Tibial nerve (tissue), 4 donors: ENCODE measurements at regions not wholly inside any gene's neighbourhood (a gene's known extent, or its start where the extent isn't known, plus 50 kb on each side); places are given as distances from the start of the nearest gene placed in this dataset.

Experiments used
- DNase-seq, 2 donors: peaks; one replicate each; pipeline ENCODE4 v3.0.0-alpha.2; 2019; ENCODE audit warnings: low spot score in 2 of 2
- H3K27ac ChIP-seq, 4 donors: fragments of 200-600 bp; sonication (generic) in 3 of 4; one replicate each; pipeline ENCODE4 v1.5.1; 2017 to 2019; ENCODE audit warnings: mild to moderate bottlenecking in 1 of 4
- H3K27me3 ChIP-seq, 2 donors: fragments of 200-600 bp; sonication (generic) in 1 of 2; one replicate each; pipeline versions ENCODE4 v1.5.1 to v1.6.0; 2017 to 2019
- H3K36me3 ChIP-seq, 3 donors: fragments of 200-600 bp; sonication (generic); one replicate each; pipeline ENCODE4 v1.5.1; 2018 to 2019
- H3K4me1 ChIP-seq, 4 donors: fragments of 200-600 bp; sonication (generic) in 3 of 4; one replicate each; pipeline ENCODE4 v1.5.1; 2017 to 2019
- H3K4me3 ChIP-seq, 4 donors: fragments of 200-600 bp; sonication (generic) in 3 of 4; one replicate each; pipeline ENCODE4 v1.5.1; 2017 to 2019; ENCODE audit warnings: mild to moderate bottlenecking in 1 of 4, moderate library complexity in 1 of 4
- H3K9me3 ChIP-seq, 4 donors: fragments of 200-600 bp; sonication (generic) in 3 of 4; one replicate each; pipeline ENCODE4 v1.5.1; 2017 to 2019
- EP300 ChIP-seq, 2 donors: sonication (generic); formaldehyde crosslinking; IDR thresholded peaks; one replicate each; pipeline ENCODE4 v1.6.1; 2017; ENCODE audit warnings: antibody characterized with exemption in 2 of 2, mild to moderate bottlenecking in 1 of 2
- POLR2A ChIP-seq, 2 donors: fragments of 450-650 bp; IDR thresholded peaks; one replicate each; pipeline ENCODE4 v1.6.1; 2017; ENCODE audit warnings: antibody characterized with exemption in 2 of 2, mild to moderate bottlenecking in 2 of 2, moderate library complexity in 2 of 2
- WGBS, 2 donors: methylation state at CpG; one replicate each; pipeline ENCODE4 v1.1.5; 2018; 5-methylcytosine and 5-hydroxymethylcytosine counted together
- TF ChIP-seq, protein P1 (sequence below), 5 experiments: fragments of 200-600 bp in 3 of 5; fragments of 450-650 bp in 2 of 5; sonication (generic) in 3 of 5; IDR thresholded peaks; one replicate each; pipeline ENCODE4 v1.5.1; 2016 to 2019; ENCODE audit warnings: antibody characterized with exemption in 5 of 5, mild to moderate bottlenecking in 3 of 5, moderate library complexity in 2 of 5

DNA sequence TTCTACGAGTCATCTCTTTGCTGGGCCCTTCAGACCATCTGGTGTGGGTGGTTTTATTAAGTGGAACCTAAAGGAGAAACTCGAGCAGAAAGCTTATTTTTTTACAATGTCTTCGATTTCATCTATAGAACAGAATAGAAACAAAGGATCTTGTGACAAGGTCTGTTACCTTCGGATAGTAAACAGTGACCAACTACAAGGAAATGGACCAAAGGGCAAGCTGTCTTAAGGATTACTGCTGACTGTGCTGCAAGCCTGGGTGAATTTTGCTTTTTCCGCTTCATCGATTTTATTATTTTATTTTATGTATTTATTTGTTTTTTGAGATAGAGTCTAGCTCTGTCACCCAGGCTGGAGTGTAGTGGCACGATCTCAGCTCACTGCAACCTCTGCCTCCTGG, 348.9 kb upstream of the ERCC4 start:
- Histone ChIP-seq H3K4me1 (no peaks in the 10 kb centered on the region), H3K27me3 (no peaks in the 10 kb centered on the region), H3K4me3 (no peak overlapping the region), H3K27ac (no peak overlapping the region), H3K9me3 (peaks cover 0 to 2% (median 0%) of the 10 kb centered on the region in 4 donors), H3K36me3 (no peaks in the 10 kb centered on the region)
- TF ChIP-seq POLR2A (IDR thresholded peaks at IDR 0.05) = no peak
- TF ChIP-seq EP300 (IDR thresholded peaks at IDR 0.05) = no peak
- TF ChIP-seq, protein P1, sequence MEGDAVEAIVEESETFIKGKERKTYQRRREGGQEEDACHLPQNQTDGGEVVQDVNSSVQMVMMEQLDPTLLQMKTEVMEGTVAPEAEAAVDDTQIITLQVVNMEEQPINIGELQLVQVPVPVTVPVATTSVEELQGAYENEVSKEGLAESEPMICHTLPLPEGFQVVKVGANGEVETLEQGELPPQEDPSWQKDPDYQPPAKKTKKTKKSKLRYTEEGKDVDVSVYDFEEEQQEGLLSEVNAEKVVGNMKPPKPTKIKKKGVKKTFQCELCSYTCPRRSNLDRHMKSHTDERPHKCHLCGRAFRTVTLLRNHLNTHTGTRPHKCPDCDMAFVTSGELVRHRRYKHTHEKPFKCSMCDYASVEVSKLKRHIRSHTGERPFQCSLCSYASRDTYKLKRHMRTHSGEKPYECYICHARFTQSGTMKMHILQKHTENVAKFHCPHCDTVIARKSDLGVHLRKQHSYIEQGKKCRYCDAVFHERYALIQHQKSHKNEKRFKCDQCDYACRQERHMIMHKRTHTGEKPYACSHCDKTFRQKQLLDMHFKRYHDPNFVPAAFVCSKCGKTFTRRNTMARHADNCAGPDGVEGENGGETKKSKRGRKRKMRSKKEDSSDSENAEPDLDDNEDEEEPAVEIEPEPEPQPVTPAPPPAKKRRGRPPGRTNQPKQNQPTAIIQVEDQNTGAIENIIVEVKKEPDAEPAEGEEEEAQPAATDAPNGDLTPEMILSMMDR (IDR thresholded peaks at IDR 0.05) = no peak
- 76 to 80% methylated on average over 7 of the region's 7 CpGs for WGBS, 2 donors
- no peak for DNase-seq

DNA sequence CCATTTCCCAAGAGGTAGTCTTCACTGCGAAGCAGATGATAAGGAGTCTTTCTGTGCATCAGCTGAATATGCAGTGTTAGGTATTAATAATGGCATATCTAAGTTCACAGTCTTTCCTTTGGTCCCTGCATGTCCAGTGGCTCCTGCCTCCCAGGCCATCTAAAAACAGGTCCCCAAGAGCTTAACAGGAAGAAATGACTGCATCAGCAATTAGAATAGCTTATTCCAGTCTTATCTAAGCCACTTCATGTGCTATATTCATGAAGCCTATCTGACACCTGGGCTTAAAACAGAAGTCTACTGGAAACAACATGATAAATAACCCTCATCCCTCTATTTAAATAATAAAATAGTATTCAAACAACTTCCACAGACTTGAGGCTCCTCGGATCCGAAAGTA, 346.1 kb upstream of the ERCC4 start:
- WGBS, 2 donors = 70 to 75% methylated on average over 3 of the region's 3 CpGs
- no peak for TF ChIP-seq EP300 (IDR thresholded peaks at IDR 0.05)
- no peak for TF ChIP-seq POLR2A (IDR thresholded peaks at IDR 0.05)
- TF ChIP-seq, protein P1 (IDR thresholded peaks at IDR 0.05) = no peak
- Histone ChIP-seq H3K27me3 (no peaks in the 10 kb centered on the region), H3K4me1 (no peaks in the 10 kb centered on the region), H3K9me3 (peaks cover 0 to 10% (median 0%) of the 10 kb centered on the region in 4 donors), H3K4me3 (no peak overlapping the region), H3K27ac (no peak overlapping the region), H3K36me3 (no peaks in the 10 kb centered on the region)
- DNase-seq = no peak

DNA sequence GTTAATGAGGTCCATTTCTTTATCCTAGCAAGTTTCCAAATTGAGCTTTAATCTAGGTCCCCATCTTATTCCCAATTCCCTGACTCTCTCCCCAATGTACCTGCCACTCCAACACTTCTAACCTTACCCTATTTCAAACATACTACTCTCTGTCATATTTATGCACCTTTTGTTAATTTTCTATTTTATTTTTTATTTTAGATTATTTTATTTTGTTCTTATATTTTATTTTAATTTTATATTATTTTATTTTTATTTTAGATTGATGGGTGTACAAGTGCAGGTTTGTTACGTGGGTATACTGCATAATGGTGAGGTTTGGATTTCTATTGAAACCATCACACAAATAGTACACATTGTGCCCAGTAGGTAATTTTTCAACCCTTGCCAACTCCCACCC, 333.9 kb upstream of the ERCC4 start:
- TF ChIP-seq, protein P1 (IDR thresholded peaks at IDR 0.05) = no peak
- TF ChIP-seq EP300 (IDR thresholded peaks at IDR 0.05) = no peak
- no peak for TF ChIP-seq POLR2A (IDR thresholded peaks at IDR 0.05)
- peaks cover 0 to 9% (median 0%) of the 10 kb centered on the region in 4 donors for H3K9me3 ChIP-seq
- no peaks in the 10 kb centered on the region for H3K27me3 ChIP-seq
- WGBS, 2 donors = 81 to 91% methylated on average over 1 of the region's 1 CpG
- H3K27ac ChIP-seq = no peak overlapping the region
- H3K4me1 ChIP-seq = no peaks in the 10 kb centered on the region
- no peaks in the 10 kb centered on the region for H3K36me3 ChIP-seq
- no peak overlapping the region for H3K4me3 ChIP-seq
- DNase-seq = no peak

DNA sequence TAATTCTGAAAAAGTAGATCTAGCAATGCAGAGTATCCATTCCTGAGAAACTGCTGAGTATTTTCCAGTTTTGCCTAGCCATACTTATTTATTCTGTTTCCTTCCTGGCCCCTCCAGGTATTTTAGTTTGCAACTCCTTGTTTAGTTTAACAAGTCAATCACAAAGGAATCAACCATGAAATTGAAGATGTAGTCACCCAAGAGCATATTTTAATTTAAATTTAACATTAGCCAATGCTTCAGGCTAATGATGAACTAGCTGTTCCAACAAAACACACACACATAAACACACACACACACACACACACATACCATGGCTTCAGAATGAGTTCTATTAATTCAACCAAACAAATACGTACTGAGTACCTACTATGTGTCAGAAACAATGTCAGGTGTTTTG, 332.8 kb upstream of the ERCC4 start:
- no peaks in the 10 kb centered on the region for H3K27me3 ChIP-seq
- H3K27ac ChIP-seq = no peak overlapping the region
- no peak overlapping the region for H3K4me3 ChIP-seq
- peaks cover 0 to 9% (median 0%) of the 10 kb centered on the region in 4 donors for H3K9me3 ChIP-seq
- no peaks in the 10 kb centered on the region for H3K36me3 ChIP-seq
- no peaks in the 10 kb centered on the region for H3K4me1 ChIP-seq
- no peak for DNase-seq
- WGBS, 2 donors = 77 to 78% methylated on average over 1 of the region's 1 CpG
- TF ChIP-seq, protein P1 (IDR thresholded peaks at IDR 0.05) = no peak
- no peak for TF ChIP-seq EP300 (IDR thresholded peaks at IDR 0.05)
- TF ChIP-seq POLR2A (IDR thresholded peaks at IDR 0.05) = no peak

DNA sequence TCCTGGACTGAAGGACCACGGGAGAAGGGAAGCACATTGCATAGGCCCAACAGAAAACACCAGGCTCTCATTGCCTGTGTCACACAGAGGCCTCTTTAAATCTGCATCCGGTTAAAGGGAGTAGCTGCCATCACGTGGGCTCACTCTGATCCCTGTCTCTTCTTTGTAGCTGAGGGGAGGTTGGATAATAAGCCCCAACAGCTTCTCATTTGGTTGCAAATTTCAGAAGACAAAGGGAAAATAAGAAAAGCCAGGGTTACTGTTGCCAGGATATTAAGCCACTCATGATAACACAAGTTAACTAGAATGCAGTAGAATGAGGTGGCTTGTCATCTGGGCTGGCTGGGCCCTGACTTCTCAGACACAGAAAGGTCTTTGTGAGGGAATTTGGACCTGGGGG, 325.1 kb upstream of the ERCC4 start:
- no peak for DNase-seq
- TF ChIP-seq EP300 (IDR thresholded peaks at IDR 0.05) (no peak), POLR2A (IDR thresholded peaks at IDR 0.05) (no peak)
- TF ChIP-seq, protein P1 (IDR thresholded peaks at IDR 0.05) = no peak
- 14 to 22% methylated on average over 3 of the region's 3 CpGs for WGBS, 2 donors
- H3K4me1 ChIP-seq = no peaks in the 10 kb centered on the region
- H3K27me3 ChIP-seq = no peaks in the 10 kb centered on the region
- no peak overlapping the region for H3K4me3 ChIP-seq
- H3K9me3 ChIP-seq = peaks cover 0 to 3% (median 0%) of the 10 kb centered on the region in 4 donors
- H3K27ac ChIP-seq = no peak overlapping the region
- no peaks in the 10 kb centered on the region for H3K36me3 ChIP-seq
